GM21390 (cell line): ENCODE measurements at regions not wholly inside any gene's neighbourhood (a gene's known extent, or its start where the extent isn't known, plus 50 kb on each side); places are given as distances from the start of the nearest gene placed in this dataset.
"Not testable (repeated sequence)": the region's sequence is repeated elsewhere in the genome, so short reads cannot be mapped to it uniquely, and the experiment has no call there.

Experiments
- ATAC-seq: cut with Tn5 transposase; IDR thresholded peaks from one replicate; pipeline ENCODE4 v1.9.1; 2021; ENCODE audit not compliant: unreplicated experiment

DNA sequence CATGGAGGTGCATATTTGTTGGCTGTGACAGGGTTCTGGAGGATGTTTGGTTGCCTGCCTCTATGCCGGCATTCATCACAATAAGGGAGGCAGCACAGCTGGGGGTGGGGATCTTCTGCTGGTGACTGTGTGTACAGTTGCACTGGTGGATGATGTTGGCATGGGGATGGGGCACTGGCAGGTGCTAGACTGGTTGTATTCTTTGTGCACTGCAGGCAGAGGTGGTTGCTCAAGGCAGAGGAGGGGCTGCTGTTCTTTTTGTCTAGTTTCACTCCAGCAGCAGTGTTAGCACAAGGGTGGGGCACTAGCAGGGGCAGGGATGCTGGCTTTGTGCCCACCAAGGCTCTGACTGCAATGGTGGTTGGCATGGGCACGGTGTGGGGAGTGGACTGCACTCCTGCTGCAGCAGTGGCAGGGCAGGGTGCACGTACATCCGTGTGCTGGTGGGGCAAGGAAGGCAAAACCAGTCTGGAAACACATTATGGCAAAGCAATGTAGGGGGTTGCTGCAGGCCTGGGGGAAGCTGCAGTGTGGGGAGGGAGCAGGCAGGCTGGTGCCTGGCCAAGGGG lies 69.3 kb downstream of the ISOC1 start:
- no peak for ATAC-seq

- ATAC-seq: no peak
Observed at GRCh38 chr5:129170050-129170449, 75.5 kb downstream of the ISOC1 start.

DNA sequence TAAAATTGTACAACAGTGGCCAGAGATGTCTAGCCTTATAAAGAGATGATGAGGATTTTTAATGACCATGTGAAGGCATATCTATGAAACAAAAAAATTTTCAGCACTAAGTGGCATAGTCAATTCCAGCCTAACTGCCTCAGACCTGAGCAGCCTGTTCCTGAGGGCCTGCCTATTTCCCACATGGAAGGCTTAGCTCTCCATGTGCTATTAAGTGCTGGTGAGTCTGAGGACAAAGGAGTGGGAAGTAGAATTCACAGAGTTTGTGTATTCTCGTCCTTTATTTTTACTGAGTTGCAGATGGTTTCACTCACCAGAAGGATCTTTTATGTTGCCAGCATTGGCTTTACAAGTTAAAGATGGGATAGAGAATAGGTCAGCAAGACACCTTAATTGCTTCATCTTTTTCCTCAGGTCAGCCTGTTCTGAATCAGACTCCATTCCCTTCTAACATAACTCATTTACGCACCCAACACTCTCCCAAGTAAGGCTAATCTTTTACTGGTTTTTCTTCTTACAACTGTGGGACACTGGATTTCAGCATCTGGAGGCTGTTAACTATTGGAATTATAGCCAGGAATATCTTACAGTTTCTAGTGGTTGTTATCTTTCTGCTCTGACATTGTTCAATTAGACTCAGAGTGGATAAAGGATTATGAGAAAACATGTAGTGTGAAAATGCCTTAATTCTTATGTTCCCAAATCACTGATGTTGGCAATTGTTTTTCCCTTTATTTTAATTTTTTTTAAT lies 76.8 kb downstream of the ISOC1 start:
- no peak for ATAC-seq

DNA sequence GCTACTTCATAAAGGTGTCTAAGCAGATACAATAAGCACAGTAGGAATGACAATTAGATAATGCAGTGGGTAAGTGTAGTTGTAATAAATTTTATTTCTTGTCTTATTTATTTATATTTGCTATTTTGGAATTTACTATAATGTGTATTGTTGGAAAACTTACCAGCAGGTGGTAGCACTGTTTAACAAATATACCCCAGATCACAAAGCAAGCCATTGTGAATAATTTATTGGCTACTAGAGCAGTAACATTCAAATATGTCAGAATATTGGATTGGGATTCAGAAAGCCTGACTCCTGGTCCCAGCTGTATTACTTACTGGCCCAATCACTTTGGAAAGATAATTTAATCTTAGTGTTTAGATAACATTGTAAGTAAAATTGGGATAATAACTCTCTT lies 78.0 kb downstream of the ISOC1 start:
- no peak for ATAC-seq

GRCh38 chr5:129173771-129174170 lies 79.2 kb downstream of the ISOC1 start:
- ATAC-seq: no peak

DNA sequence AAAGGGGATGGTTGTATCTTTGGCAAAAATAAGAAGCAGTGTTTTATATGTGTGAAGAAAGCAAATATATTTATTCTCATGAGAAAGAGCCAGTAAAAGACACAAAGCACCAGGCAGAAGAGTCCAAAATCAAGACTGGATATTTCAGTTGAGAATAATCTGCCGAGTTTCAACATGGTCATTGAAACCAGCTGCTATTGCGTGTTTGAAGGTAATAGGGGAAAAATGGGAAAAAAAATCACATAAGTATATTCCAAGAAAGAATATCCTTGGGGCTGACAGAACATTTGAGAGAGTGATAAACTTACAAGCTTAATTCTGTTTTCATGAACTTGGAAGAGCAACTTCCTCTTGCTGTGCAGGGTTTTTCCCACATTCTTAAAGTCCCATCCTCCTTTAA lies 79.9 kb downstream of the ISOC1 start:
- no peak for ATAC-seq

- ATAC-seq: no peak
Observed at GRCh38 chr5:129177451-129177850, 82.9 kb downstream of the ISOC1 start.

GRCh38 chr5:129199308-129199707 lies 104.8 kb downstream of the ISOC1 start:
- ATAC-seq: no peak

DNA sequence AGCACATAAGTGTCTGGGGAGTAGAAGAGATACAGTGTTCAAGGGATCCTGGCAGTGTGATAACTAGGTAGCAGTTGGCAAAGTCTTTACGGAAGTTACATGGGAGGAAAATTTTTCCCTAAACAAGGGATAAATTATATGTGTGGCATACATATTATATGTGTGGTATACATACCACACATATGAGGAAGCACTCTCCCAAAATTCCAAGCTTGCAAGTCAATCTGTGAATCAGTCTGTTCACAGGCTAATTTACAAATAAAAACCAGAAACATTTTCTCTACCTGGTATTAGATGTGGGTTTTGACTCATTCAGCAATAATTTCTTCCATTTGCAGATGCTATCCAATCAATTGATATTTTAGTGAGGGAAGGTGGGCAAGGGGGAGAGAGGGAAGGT lies 110.0 kb downstream of the ISOC1 start:
- no peak for ATAC-seq

DNA sequence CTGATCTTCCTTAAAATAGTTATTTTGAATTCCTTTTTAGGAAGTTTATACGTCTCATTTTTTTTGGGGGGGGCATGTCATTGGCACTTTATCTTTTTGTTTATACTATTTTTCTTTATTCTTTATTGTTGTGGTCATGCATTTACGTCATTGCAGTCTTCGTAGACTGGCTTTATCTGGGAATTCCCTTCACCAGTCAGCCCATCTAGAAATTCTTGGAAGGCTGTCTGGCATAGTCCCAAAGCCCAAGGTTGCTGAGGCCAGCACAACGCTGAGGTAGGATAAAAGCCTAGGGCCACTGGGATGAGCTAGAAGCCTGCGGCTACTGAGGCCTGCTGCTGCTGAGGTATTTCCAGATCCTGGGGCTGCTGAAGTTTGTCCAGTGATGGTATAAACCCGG lies 121.5 kb downstream of the ISOC1 start:
- ATAC-seq: no peak

DNA sequence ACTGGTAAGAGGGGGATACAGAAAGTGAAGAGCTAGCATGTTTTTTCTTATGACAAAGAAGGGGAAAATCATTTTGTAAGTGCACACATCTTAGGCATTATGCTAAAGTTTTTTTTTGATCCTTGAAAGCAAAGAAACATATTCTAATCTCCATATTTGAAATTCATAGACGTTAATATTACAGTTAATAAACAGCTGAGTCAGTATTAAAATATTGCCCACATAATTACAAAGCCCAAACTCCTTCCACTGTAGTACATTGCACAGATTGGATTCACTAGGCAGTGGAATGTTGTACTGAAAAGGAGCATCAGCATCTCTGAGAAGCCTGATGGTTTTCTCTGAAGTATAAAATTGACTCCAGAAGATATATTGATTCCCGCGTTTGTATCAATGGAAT lies 122.6 kb downstream of the ISOC1 start:
- ATAC-seq: no peak

DNA sequence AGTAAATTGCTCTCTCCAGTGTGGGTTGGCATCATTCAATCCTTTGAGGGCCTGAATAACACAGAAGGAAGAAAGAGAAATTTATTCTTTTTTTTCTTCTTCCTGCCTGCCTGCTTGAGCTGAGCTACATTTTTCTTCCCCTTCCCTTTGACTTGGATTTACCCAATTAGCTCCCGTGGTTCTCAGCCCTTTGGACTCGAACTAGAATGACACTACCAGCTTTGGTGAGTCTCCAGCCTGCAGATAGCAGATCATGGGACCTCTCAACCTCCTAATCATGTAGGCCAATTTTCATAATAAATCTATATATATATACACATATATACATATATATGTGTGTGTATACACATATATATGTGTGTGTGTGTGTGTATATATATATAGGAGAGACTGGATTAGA lies 128.6 kb downstream of the ISOC1 start:
- ATAC-seq: no peak

GRCh38 chr5:129228577-129228976 lies 134.0 kb downstream of the ISOC1 start:
- no peak for ATAC-seq

DNA sequence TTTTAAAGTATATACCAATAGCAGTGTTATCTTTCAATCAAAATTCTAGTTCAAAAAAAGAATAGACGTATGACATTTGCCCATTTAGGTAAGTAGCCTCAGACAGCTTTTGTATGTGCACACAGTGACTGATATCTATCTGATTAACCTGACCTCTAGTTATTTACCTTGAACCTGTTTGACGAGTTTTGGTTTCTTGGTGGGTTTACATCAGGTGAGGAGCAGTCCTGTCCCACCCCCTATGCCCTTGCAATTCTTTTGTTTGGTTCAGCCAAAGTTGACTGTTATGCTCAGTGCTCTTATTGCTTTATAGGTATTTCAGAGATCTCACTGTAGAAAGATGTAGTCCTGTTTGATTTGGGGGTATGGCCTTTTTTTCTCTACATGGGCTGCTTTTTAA lies 147.2 kb downstream of the ISOC1 start:
- no peak for ATAC-seq

DNA sequence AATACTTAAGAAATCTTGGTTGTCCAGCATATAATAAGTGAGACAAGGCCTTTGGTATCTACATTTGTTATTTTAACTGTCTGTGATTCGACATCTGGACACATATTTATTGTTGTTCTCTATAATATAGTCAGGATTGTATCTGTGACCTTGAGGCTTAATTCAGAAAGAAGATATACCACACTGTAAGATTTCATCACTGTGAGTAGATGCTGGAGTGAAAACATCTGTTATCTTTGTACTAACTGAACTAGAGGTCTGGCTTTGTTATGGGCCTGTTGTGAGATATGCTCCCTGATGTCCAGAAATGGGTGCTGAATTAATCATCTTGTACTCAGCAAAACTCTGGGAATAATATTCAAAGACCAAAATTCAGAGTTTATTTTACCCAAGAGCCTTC lies 148.5 kb downstream of the ISOC1 start:
- no peak for ATAC-seq

DNA sequence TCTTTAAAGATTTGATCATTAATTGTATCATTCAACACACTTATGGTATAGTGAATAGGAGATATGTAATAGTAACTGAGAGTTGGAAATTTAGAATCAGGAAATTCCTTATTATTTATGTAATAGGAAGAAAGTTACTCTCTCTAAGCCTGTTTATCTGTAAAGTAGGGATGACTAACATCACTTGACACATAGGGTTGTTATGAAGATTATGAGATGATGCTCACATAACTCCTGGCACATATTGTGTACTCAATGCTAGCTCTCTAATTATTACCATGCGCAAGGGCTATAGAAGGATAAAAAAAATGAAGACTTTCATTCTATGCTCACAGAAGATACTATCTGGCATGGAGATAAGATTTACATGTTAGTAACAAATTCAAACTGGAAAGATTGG lies 149.9 kb downstream of the ISOC1 start:
- no peak for ATAC-seq

DNA sequence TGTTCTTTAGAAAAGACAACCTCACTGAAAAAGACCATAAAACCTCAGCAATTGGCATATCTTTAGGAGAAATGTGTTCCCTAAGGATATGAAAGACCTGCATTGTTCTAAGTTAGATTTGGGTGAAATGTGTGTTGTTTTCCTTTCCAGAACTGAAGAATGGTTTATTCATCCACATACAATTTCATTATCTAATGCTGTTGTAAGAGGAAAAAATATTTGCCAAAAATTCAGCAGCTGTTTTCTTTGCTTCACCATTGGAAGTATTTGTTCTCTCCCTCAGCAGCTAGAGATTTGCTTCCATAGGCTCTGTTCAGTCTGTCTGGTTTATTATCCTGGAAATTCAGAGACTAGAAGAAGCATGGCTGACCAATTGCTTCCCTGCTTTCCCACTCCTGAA lies 150.9 kb downstream of the ISOC1 start:
- ATAC-seq: no peak

DNA sequence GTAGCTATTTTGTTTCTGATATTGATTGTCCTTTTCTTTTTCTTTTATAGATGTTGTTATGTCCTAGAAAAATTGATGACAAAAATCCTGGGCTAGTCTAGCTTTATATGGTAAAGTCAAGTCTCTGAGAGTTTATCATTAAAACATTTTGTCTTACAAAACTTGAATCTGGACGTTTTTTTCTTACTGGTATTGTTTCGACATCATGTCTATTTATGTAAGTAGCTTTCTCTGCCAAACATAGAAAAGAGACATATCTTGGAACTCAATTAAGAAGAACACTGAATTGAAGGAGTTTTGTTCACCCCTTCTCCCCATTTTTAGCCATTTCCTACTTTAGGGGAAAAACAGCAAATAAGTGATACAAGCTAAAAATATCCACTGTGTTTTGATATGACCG lies 151.5 kb downstream of the ISOC1 start:
- ATAC-seq: no peak

DNA sequence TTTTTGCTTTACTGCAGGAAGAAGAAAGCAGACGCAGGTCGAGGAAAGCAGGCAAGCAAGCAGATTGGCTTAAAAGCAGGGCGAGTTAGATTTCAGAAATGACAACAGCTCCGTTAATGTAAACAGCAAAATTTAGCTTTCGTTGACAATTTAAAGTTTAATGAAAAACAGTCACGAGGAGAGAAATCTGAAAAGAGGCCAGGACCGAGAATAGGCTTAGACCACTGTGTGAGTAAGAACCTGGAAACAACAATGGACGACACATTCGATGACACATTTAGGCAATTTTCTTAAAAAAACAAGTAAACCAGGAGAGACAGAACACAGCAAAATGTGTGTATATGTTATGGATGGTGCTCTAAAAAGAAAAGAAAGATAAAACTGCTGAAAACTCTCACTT lies 155.3 kb downstream of the ISOC1 start:
- ATAC-seq: no peak

DNA sequence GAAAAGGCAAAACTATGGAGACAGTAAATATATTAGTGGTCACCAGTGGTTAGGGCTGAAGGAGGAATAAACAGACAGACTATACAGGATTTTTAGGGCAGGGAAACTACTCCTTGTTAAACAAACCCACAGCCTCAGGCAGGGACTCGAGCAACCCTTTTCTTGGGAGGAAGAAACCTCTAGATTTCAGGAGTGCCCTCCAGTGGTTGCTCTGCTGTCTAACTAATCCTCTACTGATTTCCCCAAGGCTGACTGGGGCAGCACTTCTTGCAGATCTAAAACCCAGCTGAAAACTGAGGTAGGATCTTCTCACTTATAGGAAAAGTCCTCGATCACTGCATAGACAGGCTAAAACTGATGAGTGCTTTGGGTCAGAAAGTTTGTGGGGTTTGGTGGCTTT lies 176.8 kb downstream of the ISOC1 start:
- ATAC-seq: no peak

DNA sequence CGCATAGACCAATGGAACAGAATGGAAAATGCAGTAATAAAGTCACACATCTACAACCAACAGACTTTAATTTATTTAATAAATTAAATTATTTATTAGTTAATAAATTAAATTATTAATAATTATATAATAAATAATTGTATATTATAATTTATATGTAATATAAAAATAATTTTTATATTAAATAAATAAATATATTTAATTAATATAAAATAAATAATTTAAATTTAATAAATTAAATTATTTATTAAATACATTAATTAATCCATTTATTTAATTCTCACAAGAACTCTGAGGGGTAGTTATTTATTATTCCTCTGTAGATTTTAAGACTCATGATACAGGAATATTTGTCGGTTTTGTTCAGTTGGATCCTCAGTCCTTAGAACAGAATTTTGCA lies 176.1 kb upstream of the ADAMTS19 start:
- ATAC-seq: no peak

DNA sequence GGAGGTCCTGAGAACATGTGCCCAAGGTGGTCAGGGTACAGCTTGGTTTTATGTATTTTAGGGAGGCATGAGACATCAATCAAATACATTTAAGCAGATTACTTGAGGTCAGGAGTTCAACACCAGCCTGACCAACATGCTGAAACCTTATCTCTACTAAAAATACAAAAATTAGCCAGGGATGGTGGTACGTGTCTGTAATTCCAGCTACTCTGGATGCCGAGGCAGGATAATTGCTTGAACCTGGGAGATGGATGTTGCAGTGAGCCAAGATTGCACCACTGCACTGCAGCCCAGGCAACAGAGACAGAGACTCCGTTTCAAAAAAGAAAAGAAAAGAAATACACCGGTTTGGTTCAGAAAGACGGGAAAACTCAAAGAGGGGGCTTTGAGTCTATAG lies 165.9 kb upstream of the ADAMTS19 start:
- ATAC-seq: not testable (repeated sequence)

GRCh38 chr5:129306725-129307124 lies 153.4 kb upstream of the ADAMTS19 start:
- ATAC-seq: no peak
